GM21576 (cell line): ENCODE measurements at regions not wholly inside any gene's neighbourhood (a gene's known extent, or its start where the extent isn't known, plus 50 kb on each side); places are given as distances from the start of the nearest gene placed in this dataset.
"Not testable (repeated sequence)": the region's sequence is repeated elsewhere in the genome, so short reads cannot be mapped to it uniquely, and the experiment has no call there.

Experiments used
- ATAC-seq: cut with Tn5 transposase; IDR thresholded peaks from one replicate; pipeline ENCODE4 v1.9.1; 2021; ENCODE audit warnings: mild to moderate bottlenecking, moderate library complexity; ENCODE audit not compliant: unreplicated experiment

DNA sequence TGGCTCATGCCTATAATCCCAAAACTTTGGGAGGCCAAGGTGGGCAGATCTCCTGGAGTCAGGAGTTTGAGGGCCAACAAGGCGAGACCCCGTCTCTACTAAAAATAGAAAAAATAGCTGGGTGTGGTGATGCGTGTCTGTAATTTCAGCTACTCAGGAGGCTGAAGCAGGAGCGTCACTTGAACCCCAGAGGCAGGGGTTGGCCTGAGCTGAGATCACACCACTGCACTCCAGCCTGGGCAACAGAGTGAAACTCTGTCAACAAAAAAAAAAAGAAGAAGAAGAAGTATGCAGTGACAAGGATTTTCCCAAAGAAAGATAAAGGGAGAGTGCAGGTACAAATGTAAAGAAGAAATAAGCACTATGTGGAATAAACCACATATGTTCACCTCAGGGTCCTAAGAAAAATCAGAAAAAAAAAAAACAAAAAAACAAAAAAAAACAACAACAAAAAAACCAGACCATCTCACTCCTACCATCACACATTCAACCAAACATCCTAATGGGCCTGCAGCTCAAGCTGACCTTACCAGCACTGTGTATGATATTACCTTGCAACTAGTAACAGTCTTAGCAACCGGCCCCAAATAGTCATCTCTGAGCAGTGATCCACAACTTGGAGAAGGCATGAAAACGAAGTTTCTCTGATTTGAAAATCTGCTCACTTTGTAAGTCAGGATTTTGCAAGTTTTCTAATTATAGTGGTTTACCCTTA lies 296.7 kb upstream of the PROK2 start:
- no peak for ATAC-seq

DNA sequence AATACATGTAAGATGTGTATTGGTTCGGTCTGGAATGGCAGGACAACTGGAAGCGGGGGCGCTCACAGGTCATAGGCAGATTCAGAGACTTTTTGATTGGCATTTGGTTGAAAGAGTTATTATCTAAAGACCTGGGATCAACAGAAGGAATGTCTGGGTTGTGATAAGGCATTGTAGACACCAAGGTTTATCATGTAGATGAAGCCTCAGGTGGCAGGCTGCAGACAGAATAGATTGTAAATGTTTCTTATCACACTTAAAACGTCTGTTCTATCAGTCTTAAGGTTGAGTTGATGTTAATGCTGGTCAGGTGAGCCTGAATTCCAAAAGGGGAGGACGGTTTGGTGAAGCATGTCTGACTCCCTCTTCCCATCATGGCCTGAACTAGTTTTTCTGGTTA lies 295.9 kb upstream of the PROK2 start:
- no peak for ATAC-seq

DNA sequence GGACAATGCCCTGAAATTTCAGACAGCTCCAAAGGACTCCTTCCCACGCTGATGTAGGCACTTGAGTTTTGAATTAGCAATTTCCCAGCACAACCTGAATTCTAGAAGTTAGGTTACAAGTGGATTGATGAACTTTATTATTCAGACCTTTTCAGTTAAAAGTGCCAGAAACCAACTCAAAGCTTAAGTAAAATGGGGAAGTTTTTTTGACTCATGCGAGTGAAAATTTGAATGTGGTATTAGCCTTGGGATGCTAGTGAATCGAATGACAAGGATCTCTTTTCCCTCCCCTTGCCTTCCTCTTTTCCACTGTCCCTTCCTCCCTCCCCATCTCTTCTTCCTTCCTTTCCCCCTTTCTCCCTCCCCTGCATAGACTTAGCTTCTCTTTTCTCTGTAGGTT lies 295.1 kb upstream of the PROK2 start:
- no peak for ATAC-seq

DNA sequence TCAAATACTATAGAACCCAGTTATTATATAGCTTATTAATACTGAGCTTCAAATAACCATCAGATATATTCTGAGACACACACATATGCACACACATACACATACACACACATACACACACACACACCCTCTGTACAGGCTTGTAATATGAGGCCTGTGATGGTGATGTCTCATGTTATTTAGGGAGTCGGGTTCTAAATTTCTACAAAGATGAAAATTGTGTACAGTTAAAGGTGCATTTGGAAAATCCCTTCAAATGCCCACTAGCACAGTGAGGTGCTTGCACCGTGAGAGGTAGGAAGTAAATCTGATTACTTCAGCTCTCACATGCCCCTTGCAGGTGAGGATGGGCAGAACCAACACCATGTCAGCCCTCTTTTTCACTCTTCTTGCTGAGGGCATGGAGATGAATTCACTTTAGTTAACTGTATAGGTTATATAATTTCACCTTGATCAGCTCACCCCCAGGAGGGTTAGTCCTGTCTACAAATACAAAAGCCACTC lies 294.5 kb upstream of the PROK2 start:
- ATAC-seq = no peak

DNA sequence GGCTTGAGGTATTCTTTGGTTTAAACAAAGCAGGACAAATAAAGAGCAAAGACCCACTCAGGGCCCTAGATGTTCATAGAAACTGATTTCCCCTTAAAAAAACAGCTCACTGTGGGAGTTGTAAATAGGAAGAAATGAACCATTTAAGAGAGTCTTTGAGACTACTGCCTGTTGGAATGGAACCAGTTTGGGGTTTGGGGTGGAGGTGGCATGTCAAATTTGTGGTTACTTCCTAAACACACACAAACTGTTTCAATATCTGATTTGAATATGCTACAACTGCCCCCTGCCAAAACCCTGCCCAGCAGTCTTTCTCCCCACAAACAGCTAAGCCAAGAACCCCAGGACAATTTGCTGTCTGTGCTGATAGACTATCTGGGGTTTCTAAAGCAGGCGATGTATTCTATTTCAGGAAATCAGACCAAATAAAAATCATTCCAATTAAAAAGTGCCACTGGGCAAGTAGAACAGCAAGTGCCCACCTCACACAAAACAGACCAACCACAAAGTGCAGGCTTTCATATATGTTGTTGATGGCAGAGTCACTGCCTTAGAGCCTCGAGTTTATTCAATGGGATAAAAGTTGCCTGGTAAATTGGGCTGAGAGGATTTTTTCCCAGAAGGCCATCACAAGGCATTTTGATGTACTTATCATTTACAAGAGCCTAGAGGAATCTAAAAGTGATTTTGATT lies 293.9 kb upstream of the PROK2 start:
- ATAC-seq = no peak

DNA sequence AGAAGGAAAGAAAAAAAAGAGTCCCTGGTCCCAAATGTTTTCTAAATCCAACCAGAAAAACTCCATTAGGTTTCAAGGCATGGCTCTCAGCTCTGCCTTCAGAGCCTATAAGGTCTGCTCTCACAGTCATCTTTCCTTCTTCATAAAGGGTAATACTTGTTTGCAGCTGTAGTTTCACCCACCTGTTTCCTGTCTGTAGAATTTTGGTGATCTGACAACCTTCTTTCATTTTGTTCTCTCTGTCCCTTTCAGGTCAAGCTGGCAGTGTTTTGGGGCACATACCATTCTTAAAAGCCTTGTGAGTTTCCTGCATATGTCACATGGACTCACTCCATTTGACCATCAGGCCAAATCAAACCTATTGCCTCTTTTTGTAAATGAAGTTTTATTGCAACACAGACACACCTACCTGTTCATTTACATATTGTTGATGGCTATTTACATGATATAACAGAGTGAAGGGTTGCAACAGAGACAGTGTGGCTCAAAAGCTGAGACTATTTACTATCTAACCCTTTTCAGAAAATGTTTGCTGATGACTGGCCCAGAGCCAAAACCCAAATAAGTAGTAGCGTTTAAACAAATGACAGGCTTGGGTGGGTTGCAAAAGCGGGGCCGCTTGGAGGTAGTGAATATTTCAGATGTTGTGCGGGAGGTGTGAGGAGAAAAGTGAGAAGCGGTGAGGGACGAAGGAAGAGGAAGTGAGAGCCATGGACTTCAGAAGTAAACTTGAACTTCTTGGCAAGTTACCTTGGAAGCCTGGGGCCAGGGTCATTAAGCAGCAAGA lies 292.7 kb upstream of the PROK2 start:
- peak; percentile 43 for ATAC-seq

DNA sequence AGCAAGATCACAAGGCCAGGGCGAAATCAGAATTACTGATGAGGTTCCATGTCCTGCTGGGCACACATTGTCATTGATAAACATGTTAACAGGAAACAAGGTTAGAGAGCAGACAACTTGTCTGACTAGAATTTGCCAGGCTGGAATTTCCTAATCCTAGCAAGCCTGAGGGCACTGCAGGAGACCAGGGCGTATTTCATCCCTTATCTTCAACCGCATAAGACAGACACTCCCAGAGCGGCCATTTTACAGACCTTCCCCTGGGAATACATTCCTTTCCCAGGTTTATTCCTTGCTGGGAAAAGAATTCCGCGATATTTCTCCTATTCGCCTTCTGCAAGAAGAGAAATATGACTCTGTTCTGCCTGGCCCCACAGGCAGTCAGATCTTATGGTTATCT lies 290.9 kb upstream of the PROK2 start:
- not testable (repeated sequence) for ATAC-seq

DNA sequence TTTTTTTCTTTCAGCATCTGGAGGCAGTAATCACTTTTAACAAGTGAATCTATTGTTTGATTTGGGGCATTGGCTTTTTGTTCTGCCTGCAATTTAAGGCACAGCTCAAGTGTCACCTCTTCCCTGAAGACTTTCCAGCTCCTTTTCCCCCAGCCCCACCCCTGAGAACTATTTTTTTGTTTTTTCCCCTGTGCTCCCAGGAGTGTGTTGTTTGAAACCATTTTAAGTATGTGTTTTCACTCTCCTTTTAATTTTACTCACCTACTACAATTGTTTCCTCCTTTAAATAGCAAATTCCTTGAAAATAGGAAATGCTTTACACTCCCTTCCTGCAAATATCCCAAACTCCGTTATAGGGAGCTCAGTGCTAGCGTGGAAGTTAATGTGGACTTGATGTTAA lies 286.7 kb upstream of the PROK2 start:
- ATAC-seq = no peak

DNA sequence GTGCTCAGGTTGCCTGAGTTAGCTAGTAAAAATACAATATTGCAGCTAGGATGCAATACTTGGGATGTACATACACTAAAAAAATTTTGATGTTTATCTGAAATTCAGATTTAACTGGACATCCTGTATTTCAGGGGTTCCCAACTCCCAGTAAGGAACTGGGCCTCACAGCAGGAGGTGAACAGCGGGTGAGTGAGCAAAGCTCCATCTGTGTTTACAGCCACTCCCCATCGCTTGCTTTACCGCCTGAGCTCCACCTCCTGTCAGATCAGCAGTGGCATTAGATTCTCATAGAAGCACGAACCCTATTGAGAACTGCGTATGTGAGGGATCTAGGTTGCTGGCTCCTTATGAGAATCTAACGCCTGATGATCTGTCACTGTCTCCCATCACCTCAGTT lies 285.1 kb upstream of the PROK2 start:
- no peak for ATAC-seq

DNA sequence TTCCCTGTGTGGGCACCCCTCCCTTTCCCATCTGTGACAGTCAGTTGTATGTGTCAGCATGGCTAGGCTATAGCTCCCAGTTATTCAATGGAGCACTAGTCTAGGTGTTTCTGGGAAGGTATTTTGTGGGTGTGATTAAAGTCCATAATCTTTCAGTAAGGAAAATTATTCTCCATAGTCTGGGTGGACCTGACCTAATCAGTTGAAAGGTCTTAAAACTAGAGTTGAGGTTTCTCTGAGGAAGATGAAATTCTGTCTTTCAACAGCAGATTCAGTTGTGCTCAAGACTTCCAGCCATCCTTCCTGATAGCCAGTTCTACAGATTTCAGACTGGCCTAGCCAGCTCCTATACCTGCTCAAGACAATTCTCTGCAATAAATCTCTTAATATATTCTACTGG lies 284.6 kb upstream of the PROK2 start:
- no peak for ATAC-seq

DNA sequence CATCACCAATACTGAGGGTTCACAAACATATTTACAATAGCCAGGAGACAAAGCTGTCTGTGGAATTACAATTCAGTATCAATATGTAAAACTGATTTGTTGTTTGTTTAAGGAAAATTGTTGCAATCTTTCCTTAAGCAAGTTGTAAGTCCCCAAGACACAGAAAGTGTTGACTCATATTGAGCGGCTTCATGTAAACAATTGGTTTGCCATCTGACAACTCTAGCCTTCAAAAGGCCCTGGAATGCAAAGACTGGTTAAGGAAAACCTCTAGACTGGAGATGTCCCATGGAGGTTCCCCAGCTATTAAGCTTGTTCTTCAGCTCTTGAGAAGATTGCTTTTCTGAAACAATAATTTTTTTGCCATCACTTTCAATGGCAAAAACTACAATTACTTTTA lies 283.7 kb upstream of the PROK2 start:
- ATAC-seq = no peak

DNA sequence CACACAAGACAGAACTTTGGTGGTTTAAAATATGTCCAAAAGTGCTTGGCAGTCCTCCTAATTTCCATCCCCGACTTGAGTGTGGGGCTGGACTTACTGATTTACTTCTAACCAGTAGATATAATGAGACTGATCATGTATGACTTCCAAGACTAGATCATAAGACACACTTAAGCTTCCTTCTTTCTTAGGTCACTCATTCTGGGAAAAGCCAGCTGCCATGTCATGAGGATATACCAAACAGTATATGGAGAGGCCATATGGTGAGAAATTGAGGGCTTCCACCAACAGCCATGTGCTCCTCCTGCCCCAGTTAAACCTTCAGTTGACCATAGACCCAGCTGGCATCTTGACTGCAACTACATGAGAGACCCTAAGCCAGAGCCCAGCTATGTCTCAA lies 282.8 kb upstream of the PROK2 start:
- ATAC-seq = no peak

DNA sequence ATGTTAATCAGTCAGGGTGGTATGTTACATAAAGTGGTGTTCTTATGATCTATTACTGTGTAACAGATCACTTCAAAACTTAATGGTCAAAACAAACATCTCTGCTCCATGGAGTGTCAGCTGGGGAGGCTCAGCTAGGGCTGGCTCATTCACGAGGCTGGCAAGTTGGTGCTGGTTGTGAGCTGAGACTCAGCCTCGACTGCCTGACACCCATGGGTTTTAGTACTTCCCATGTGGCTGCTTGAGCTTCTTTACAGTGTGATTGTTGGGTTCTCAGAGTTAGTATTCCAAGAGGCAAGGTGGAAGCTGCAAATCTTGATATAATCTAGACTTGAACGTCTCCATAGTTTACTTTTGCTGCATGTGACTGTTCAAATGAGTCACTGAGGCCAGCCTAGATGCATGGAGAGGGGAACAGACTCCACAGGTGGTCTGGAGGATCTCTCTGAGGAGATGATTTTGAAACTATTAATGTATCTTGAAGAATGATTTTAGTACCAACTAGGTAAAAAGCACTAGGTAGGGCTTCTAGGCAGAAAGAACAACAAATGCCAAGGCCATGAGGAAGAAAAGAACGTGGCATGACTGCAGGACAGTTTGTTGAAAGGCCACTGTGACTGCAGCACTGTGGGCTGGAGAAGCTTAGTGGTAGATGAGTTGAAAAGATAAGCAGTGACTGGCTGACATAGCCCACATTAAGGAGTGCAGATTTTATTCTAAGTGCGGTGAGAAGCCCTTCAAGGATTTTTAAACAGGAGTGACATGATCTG lies 281.1 kb upstream of the PROK2 start:
- no peak for ATAC-seq

DNA sequence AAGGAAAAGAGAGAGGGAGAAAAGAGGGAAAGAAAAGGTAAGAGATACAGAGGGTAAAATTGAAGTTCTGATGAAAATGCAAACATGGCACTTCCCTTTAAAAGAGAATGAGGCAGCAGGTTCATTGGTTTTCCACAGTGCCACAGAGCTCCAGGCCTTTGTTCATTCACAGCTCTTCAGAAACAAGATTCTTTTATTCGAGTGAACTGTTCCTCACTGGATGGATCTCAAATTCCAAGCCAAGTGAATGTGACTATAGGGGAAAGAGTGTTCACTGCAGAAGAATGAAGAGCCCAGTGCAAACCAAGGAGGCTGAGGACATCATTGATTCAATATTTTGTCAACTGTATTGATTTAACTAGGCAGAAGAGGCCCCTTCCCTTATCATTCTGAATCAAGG lies 280.3 kb upstream of the PROK2 start:
- ATAC-seq = no peak

DNA sequence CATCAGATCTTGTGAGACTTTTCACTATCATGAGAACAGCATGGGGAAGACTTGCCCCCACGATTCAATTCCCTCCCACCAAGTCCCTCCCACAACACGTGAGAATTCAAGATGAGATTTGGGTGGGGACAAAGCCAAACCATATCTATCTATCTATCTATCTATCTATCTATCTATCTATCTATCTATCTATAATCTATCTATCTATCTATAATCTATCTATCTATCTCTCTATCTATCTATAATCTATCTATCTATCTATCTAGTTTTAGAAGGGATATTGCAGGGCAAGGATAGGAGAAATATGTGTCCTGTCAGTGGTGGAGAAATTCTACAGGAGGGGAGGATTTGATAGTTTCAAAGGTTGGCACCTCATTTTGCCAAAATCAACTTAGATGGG lies 279.8 kb upstream of the PROK2 start:
- not testable (repeated sequence) for ATAC-seq

DNA sequence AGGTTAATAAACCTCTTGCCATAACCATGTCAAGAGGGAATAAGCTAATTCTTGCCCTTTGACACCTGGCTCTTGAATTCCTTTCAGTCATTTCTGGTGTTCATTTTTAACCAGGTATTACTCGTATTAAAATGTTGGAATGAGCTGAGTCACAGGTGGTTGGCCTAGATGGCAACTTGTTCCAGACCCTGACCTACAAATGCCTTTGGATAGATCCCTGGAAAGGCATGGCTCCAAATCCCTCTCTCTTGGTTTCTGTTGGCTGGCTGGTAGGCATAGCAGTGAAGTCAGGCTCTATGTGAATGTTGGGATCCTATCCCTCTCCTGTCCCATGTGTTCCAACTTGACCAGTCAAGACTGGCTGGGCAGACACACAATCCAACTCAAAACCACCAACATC lies 277.1 kb upstream of the PROK2 start:
- no peak for ATAC-seq

DNA sequence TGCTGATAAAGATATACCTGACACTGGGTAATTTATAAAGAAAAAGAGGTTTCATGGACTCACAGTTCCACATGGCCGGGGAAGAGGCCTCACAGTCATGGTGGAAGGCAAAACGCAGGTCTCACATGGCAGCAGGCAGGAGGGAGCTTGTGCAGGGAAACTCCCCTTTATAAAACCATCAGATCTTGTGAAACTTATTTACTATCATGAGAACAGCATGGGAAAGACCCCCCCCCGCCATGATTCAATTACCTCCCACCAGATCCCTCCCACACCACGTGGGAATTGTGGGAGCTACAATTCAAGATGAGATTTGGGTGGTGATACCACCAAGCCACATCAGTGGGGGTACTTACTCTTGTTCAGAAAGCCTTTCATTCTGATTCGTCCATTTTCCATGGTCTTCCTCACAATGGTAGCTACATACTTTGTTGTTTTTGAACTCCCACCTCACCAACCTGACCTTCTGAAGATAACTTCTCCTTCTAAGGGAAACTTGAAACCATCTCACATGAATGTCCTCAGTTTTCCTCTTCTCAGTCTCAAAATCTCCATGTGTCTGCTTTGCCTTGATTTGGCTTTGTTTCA lies 275.6 kb upstream of the PROK2 start:
- ATAC-seq = no peak

DNA sequence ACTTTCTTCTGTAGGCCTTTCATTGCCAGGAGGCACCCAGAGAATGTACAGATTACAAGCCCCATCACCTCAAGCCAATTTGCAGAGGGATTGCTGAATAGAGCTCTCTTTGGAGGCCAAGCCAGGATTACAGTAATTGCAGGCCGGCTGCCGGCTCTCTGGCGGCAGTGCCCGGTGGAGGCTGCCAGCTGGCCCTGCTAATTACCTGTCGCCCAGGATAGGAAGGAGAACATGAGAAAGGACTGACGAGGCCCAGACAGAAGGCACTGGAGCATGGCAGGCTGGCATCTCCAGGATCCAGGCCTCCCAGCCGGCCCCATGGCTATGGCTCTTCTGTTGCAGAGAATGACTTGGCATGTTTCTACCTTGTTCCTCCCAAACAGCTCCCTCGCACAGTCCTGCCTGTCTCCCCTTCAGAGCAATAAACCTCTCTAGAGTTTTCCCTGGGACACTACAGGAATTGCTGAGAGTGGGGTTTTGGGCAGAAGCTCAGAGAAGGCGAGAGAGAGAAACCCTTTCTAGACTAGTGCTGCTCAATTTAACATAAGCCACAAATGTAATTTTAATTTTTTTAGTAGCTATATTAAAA lies 273.6 kb upstream of the PROK2 start:
- ATAC-seq = no peak

DNA sequence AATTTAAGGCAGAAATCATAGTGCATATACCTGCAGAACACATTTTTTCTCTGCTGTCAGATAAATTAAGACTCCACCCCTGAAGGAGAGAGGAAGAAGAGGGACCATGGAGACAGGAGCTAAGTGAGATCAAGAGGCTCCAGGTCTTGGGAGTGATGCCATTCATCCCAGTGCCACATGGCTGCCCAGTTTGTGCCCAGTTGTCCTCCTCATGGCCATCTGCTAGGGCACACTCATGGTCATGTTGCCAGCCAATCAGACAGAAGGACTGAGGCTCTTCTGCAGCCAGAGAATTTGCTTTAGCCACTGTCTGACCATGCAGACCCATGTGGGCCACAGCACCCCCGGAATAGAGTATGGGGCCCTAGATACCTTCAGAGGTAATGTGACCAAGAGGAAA lies 270.5 kb upstream of the PROK2 start:
- ATAC-seq = no peak

DNA sequence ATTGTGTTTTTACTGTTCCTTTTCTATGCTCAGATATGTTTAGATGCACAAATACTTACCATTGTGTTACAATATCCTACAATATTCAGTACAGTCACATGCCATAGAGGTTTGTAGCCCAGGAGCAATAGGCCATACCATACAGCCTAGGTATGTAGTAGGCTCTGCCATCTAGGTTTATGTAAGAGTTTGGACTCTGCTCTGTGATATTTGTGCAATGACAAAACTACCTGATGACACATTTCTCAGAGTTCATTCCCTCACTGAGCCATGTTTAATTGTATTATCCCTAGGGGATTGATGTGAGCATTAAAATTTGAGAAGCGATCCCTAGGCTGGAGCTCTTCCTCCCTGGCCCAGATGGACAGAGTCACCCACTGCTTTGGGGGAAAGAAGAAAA lies 270.0 kb upstream of the PROK2 start:
- ATAC-seq = no peak
